Mesenchymal stem cell (in vitro differentiated cells and primary cell): ENCODE measurements at regions not wholly inside any gene's neighbourhood (a gene's known extent, or its start where the extent isn't known, plus 50 kb on each side); places are given as distances from the start of the nearest gene placed in this dataset.
A peak's percentile ranks its signal among the peaks of the same experiment; 100 is the strongest.

ENCODE experiments used
- DNase-seq: peaks from one replicate; pipeline ENCODE4 v3.0.0-alpha.2; 2013
- H2AFZ ChIP-seq: one replicate; pipeline ENCODE4 v1.6.1; 2013; ENCODE audit warnings: low read depth, mild to moderate bottlenecking, control low read depth, inconsistent platforms, low read length, moderate library complexity
- H2AK5ac ChIP-seq: 2 replicates; pipeline ENCODE4 v1.6.1; 2013; ENCODE audit warnings: low read length, moderate library complexity, mild to moderate bottlenecking, inconsistent platforms; ENCODE audit not compliant: severe bottlenecking
- H2BK120ac ChIP-seq: one replicate; pipeline ENCODE4 v1.6.1; 2013; ENCODE audit warnings: low read depth, mild to moderate bottlenecking, inconsistent platforms, low read length, moderate library complexity
- H2BK12ac ChIP-seq, 2 experiments: one replicate each; pipeline ENCODE4 v1.6.1; 2013; ENCODE audit warnings: inconsistent platforms in 2 of 2, low read length in 2 of 2, mild to moderate bottlenecking in 2 of 2, moderate library complexity in 2 of 2, control low read depth in 1 of 2
- H2BK15ac ChIP-seq: one replicate; pipeline ENCODE4 v1.6.1; 2013; ENCODE audit warnings: mild to moderate bottlenecking, low read depth, inconsistent platforms; ENCODE audit not compliant: poor library complexity, severe bottlenecking
- H2BK5ac ChIP-seq: 2 replicates; pipeline ENCODE4 v1.6.1; 2013; ENCODE audit warnings: low read depth, mild to moderate bottlenecking, low read length, control low read depth, inconsistent platforms; ENCODE audit not compliant: poor library complexity, severe bottlenecking
- H3K14ac ChIP-seq, 2 experiments: one replicate each; pipeline ENCODE4 v1.6.1; 2013; ENCODE audit warnings: inconsistent platforms in 2 of 2, low read length in 2 of 2, control low read depth in 1 of 2, mild to moderate bottlenecking in 1 of 2, moderate library complexity in 1 of 2
- H3K18ac ChIP-seq, 2 experiments: one replicate each; pipeline ENCODE4 v1.6.1; 2013; ENCODE audit warnings: inconsistent platforms in 2 of 2, low read length in 2 of 2, control low read depth in 1 of 2, low read depth in 1 of 2, mild to moderate bottlenecking in 1 of 2
- H3K23ac ChIP-seq, 2 experiments: one replicate each; pipeline ENCODE4 v1.6.1; 2013; ENCODE audit warnings: inconsistent platforms in 2 of 2, low read length in 2 of 2, mild to moderate bottlenecking in 2 of 2, moderate library complexity in 2 of 2, control low read depth in 1 of 2
- H3K27ac ChIP-seq: 2 replicates; pipeline ENCODE4 v1.5.1; 2013; ENCODE audit warnings: mild to moderate bottlenecking, moderate library complexity, low read length, control low read depth, inconsistent platforms; ENCODE audit not compliant: poor library complexity, severe bottlenecking
- H3K27me3 ChIP-seq, 2 experiments: 2 replicates each; pipeline versions ENCODE4 v1.6.1 to v1.7.0; 2013; ENCODE audit warnings: low read length in 2 of 2, mild to moderate bottlenecking in 2 of 2, moderate library complexity in 2 of 2, control low read depth in 1 of 2, inconsistent platforms in 1 of 2; ENCODE audit not compliant: control insufficient read depth in 1 of 2, insufficient read depth in 1 of 2
- H3K36me3 ChIP-seq, 2 experiments: 2 replicates each; pipeline versions ENCODE4 v1.6.1 to v1.7.0; 2013; ENCODE audit warnings: low read length in 2 of 2, control low read depth in 1 of 2, inconsistent platforms in 1 of 2, low read depth in 1 of 2, mild to moderate bottlenecking in 1 of 2; ENCODE audit not compliant: insufficient read depth in 2 of 2, control insufficient read depth in 1 of 2
- H3K4ac ChIP-seq, 2 experiments: one replicate each; pipeline ENCODE4 v1.6.1; 2013; ENCODE audit warnings: inconsistent platforms in 2 of 2, low read length in 2 of 2, mild to moderate bottlenecking in 2 of 2, moderate library complexity in 2 of 2, control low read depth in 1 of 2, low read depth in 1 of 2
- H3K4me1 ChIP-seq: 2 replicates; pipeline ENCODE4 v1.6.1; 2013; ENCODE audit warnings: low read depth, low read length, control low read depth; ENCODE audit not compliant: control insufficient read depth, insufficient read depth
- H3K4me2 ChIP-seq: 2 replicates; pipeline ENCODE4 v1.6.1; 2013; ENCODE audit warnings: low read length, mild to moderate bottlenecking, inconsistent platforms; ENCODE audit not compliant: poor library complexity, severe bottlenecking
- H3K4me3 ChIP-seq, 2 experiments: 2 replicates each; pipeline versions ENCODE4 v1.5.1 to v1.7.0; 2013; ENCODE audit warnings: low read length in 2 of 2, mild to moderate bottlenecking in 2 of 2, control low read depth in 1 of 2, low read depth in 1 of 2; ENCODE audit not compliant: insufficient read depth in 1 of 2
- H3K79me1 ChIP-seq: replicated peaks from 2 replicates; pipeline ENCODE4 v1.6.1; 2013; ENCODE audit warnings: mild to moderate bottlenecking, control low read depth, low read length, inconsistent platforms; ENCODE audit not compliant: poor library complexity, severe bottlenecking
- H3K9ac ChIP-seq: 2 replicates; pipeline ENCODE4 v1.7.0; 2013; ENCODE audit warnings: mild to moderate bottlenecking, low read length, moderate library complexity
- H3K9me3 ChIP-seq: 2 replicates; pipeline ENCODE4 v1.7.0; 2013; ENCODE audit warnings: mild to moderate bottlenecking, low read length; ENCODE audit not compliant: control insufficient read depth
- H4K8ac ChIP-seq: one replicate; pipeline ENCODE4 v1.6.1; 2013; ENCODE audit warnings: inconsistent platforms, mild to moderate bottlenecking, low read length, moderate library complexity
- H4K91ac ChIP-seq: one replicate; pipeline ENCODE4 v1.6.1; 2013; ENCODE audit warnings: mild to moderate bottlenecking, low read length, inconsistent platforms
- WGBS: methylation state at CpG from one replicate; pipeline ENCODE4 v1.1.7; 2013; ENCODE audit warnings: mixed read lengths; 5-methylcytosine and 5-hydroxymethylcytosine counted together

DNA sequence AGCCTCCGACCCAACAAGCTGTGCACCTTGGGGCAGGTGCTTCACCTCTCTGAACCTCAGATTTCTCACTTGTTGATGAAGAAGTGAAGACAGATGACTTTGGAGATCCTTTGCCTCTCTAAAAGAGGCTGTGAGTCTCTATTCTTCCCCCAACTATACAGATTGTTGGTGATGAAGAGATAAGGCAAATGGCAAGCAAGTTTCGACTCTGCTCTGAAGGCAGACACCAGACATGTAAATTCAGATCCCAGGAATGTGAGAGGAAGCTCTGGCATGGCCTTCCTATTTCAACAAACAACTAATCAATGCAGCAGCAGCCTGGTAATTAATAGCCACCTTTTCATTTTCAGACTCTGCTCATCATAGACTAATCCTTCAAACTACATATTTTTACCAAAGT lies 74.2 kb upstream of the EGR2 start:
- Histone ChIP-seq H3K9me3 (no peaks in the 10 kb centered on the region), H3K36me3 (no peaks in the 10 kb centered on the region), H2BK120ac (no peak overlapping the region), H3K4ac (no peak overlapping the region), H3K27ac (no peak overlapping the region), H3K4me1 (peaks cover 4% of the 10 kb centered on the region), H2AFZ (no peak overlapping the region), H3K23ac (no peak overlapping the region), H2BK12ac (no peak overlapping the region), H3K14ac (no peak overlapping the region), H4K91ac (no peak overlapping the region), H2AK5ac (no peak overlapping the region), H3K79me1 (no peaks in the 10 kb centered on the region), H3K18ac (no peak overlapping the region), H3K9ac (no peak overlapping the region), H2BK5ac (no peak overlapping the region), H3K27me3 (peaks cover 3 to 5% of the 10 kb centered on the region in 2 experiments), H2BK15ac (no peak overlapping the region), H3K4me2 (no peak overlapping the region), H3K4me3 (no peak overlapping the region), H4K8ac (no peak overlapping the region)
- 77% methylated on average over 2 of the region's 2 CpGs for WGBS
- no peak for DNase-seq

DNA sequence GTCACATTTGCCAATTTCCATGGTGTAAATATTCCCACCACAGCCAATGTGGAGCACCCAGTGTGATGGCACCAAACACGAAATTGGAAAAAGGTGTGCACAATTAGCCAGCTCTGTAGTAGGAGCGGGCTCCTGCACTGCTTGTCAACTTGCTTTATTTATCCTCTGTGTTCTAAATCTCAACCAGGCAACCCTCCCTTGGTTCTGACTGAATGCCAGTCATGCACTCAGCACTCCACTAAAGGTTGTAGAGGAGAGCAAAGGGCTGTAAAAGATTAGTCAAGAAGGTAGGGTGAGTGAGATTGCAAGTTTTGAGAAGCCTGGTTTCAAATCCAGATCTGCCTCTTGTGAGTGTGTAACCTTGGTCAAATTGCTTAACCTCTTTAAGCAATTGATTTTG lies 71.5 kb upstream of the EGR2 start:
- H3K4me1 ChIP-seq, result peaks cover 4% of the 10 kb centered on the region
- H3K27ac ChIP-seq, result no peak overlapping the region
- H3K79me1 ChIP-seq, result no peaks in the 10 kb centered on the region
- H3K23ac ChIP-seq, result no peak overlapping the region
- no peak overlapping the region for H2BK120ac ChIP-seq
- H2AFZ ChIP-seq, result no peak overlapping the region
- H4K91ac ChIP-seq, result no peak overlapping the region
- no peaks in the 10 kb centered on the region for H3K36me3 ChIP-seq
- WGBS, result 67% methylated on average over 2 of the region's 2 CpGs
- H3K4me3 ChIP-seq, result no peak overlapping the region
- H4K8ac ChIP-seq, result no peak overlapping the region
- no peak overlapping the region for H3K9ac ChIP-seq
- H2AK5ac ChIP-seq, result no peak overlapping the region
- peaks cover 3 to 15% of the 10 kb centered on the region in 2 experiments for H3K27me3 ChIP-seq
- no peak overlapping the region for H3K4me2 ChIP-seq
- no peaks in the 10 kb centered on the region for H3K9me3 ChIP-seq
- no peak overlapping the region for H3K4ac ChIP-seq
- H2BK12ac ChIP-seq, result no peak overlapping the region
- H2BK15ac ChIP-seq, result no peak overlapping the region
- DNase-seq, result no peak
- no peak overlapping the region for H3K18ac ChIP-seq
- H2BK5ac ChIP-seq, result no peak overlapping the region
- no peak overlapping the region for H3K14ac ChIP-seq

DNA sequence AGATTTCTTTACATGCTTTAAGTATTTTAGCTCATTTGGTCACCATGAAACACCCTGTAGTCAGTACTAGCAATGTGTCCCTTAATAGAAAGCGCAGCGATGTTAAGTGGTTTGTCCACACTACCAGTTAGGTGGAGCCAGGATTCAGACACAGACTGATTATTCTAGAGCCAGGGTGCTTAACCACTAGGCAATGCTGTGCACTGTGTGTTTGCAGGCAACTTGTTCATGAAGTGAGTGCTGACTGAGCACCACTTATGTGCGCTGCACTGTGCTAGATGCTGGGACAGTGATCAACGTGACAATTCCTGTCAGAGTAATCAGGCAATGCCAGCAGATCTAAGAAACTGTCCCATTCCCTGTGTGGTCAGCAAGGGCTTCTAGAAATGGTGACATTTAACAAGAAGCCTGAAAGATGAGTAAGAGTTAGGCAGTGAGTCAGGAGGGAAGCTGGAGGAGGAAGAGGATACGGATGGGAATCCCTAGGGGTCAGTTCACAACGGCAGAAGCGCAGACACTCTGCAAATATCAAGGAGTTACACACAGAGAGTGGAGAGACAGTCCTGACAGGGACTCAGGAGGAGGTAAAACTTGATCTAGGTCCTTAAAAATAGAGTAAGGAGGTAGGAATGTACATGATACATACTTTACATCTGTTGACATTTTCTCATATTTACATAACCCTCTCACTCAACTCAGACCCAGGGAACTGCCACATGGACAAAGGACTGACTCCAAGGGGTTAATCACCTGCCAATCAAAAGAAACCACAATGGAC lies 69.7 kb upstream of the EGR2 start:
- Histone ChIP-seq H2AFZ (no peak overlapping the region), H3K4ac (no peak overlapping the region), H2BK12ac (no peak overlapping the region), H3K27me3 (peaks cover 3 to 14% of the 10 kb centered on the region in 2 experiments), H3K36me3 (no peaks in the 10 kb centered on the region), H4K91ac (no peak overlapping the region), H3K9me3 (no peaks in the 10 kb centered on the region), H3K79me1 (no peaks in the 10 kb centered on the region), H3K4me1 (peaks cover 4% of the 10 kb centered on the region), H3K14ac (no peak overlapping the region), H3K18ac (no peak overlapping the region), H3K23ac (no peak overlapping the region), H2BK120ac (no peak overlapping the region), H3K27ac (no peak overlapping the region), H3K4me3 (peak overlapping the region in 1 of 2 experiments; percentile 35), H3K4me2 (no peak overlapping the region), H2AK5ac (no peak overlapping the region), H4K8ac (no peak overlapping the region), H3K9ac (no peak overlapping the region), H2BK5ac (no peak overlapping the region), H2BK15ac (no peak overlapping the region)
- peak; percentile 10 for DNase-seq
- WGBS, result 51% methylated on average over 7 of the region's 7 CpGs

DNA sequence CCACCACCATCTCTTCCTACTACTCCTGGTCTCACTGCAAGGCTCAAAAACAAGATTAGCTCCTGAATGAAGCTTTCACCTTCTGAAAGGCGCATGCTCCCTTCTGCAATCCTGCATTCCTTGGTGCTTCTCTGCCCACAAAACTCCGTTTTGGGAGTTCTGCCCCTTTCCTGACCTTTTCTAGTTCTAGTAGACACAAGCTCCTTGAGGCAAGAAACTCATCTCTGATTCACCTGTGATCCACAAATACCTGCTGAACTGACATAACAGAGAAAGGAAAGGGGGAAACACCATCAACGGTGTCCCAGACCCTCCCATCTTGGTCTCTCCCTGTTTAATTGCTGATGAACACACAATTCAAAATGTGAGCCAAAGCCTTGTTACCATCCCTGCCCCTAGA lies 64.0 kb upstream of the EGR2 start:
- peaks cover 20 to 34% of the 10 kb centered on the region in 2 experiments for H3K27me3 ChIP-seq
- no peak overlapping the region for H3K4me2 ChIP-seq
- 76% methylated on average over 2 of the region's 3 CpGs for WGBS
- no peak overlapping the region for H4K8ac ChIP-seq
- no peak overlapping the region for H2BK15ac ChIP-seq
- no peak overlapping the region for H3K14ac ChIP-seq
- H2BK120ac ChIP-seq, result no peak overlapping the region
- H3K4me1 ChIP-seq, result no peaks in the 10 kb centered on the region
- H3K23ac ChIP-seq, result no peak overlapping the region
- no peak for DNase-seq
- H3K36me3 ChIP-seq, result no peaks in the 10 kb centered on the region
- H3K18ac ChIP-seq, result no peak overlapping the region
- H3K79me1 ChIP-seq, result no peaks in the 10 kb centered on the region
- no peaks in the 10 kb centered on the region for H3K9me3 ChIP-seq
- H2BK12ac ChIP-seq, result no peak overlapping the region
- H3K4me3 ChIP-seq, result no peak overlapping the region
- H2BK5ac ChIP-seq, result no peak overlapping the region
- H2AFZ ChIP-seq, result no peak overlapping the region
- H3K9ac ChIP-seq, result no peak overlapping the region
- no peak overlapping the region for H2AK5ac ChIP-seq
- no peak overlapping the region for H3K4ac ChIP-seq
- no peak overlapping the region for H3K27ac ChIP-seq
- H4K91ac ChIP-seq, result no peak overlapping the region
